ENCODE measurements at regions not wholly inside any gene's neighbourhood (a gene's known extent, or its start where the extent isn't known, plus 50 kb on each side); places are given as distances from the start of the nearest gene placed in this dataset.

- Mint-ChIP-seq H3K36me3 (peaks cover 0 to 18% (median 0%) of the 10 kb centered on the region in 3 donors), H3K9me3 (peaks cover 0 to 5% (median 0%) of the 10 kb centered on the region in 9 donors), H3K27me3 (no peaks in the 10 kb centered on the region), H3K4me3 (no peak overlapping the region), H3K4me1 (peaks cover 0 to 12% (median 4%) of the 10 kb centered on the region in 4 donors), H3K27ac (no peak overlapping the region)
- DNase-seq (no peak), ATAC-seq (no peak)
- POLR2A ChIA-PET, result no interaction called here
These were observed 100.6 kb upstream of the ITGA4 start for GRCh38 chr2:181356526-181357130.

GRCh38 chr2:181357979-181358378, 99.2 kb upstream of the ITGA4 start:
- Mint-ChIP-seq H3K9me3 (no peaks in the 10 kb centered on the region), H3K36me3 (peaks cover 0 to 21% (median 5%) of the 10 kb centered on the region in 3 donors), H3K4me1 (peaks cover 0 to 7% (median 1%) of the 10 kb centered on the region in 4 donors), H3K27ac (no peak overlapping the region), H3K4me3 (no peak overlapping the region), H3K27me3 (no peaks in the 10 kb centered on the region)
- POLR2A ChIA-PET, result no interaction called here
- DNase-seq (no peak), ATAC-seq (no peak)

- Mint-ChIP-seq H3K4me3 (no peak overlapping the region), H3K36me3 (peaks cover 9 to 32% (median 19%) of the 10 kb centered on the region in 3 donors), H3K27me3 (no peaks in the 10 kb centered on the region), H3K9me3 (peaks cover 0 to 2% (median 0%) of the 10 kb centered on the region in 9 donors), H3K4me1 (peaks cover 0 to 13% (median 2%) of the 10 kb centered on the region in 4 donors), H3K27ac (no peak overlapping the region)
- DNase-seq (no peak), ATAC-seq (no peak)
- POLR2A ChIA-PET, result interaction anchor here (1.2 kb wide), 1 partner anchor 44 kb away, joined by 3 read pairs; no protein-coding TSS in a partner anchor
These were observed 94.6 kb upstream of the ITGA4 start for GRCh38 chr2:181362561-181362960.

GRCh38 chr2:181363164-181363563, 94.0 kb upstream of the ITGA4 start:
- no peak for DNase-seq

GRCh38 chr2:181364492-181365170, 92.6 kb upstream of the ITGA4 start:
- DNase-seq, result no peak
- no peaks in the 10 kb centered on the region for H3K27me3 Mint-ChIP-seq
- peaks cover 9 to 35% (median 21%) of the 10 kb centered on the region in 3 donors for H3K36me3 Mint-ChIP-seq
- no peak overlapping the region for H3K4me3 Mint-ChIP-seq
- ATAC-seq, result no peak
- POLR2A ChIA-PET, result no interaction called here
- H3K27ac Mint-ChIP-seq, result peak overlapping the region in 1 of 10 donors; percentile 30
- peaks cover 0 to 9% (median 2%) of the 10 kb centered on the region in 4 donors for H3K4me1 Mint-ChIP-seq
- H3K9me3 Mint-ChIP-seq, result peaks cover 0 to 2% (median 0%) of the 10 kb centered on the region in 9 donors

More at GRCh38 chr2:181363164-181363563, 94.0 kb upstream of the ITGA4 start:
- peaks cover 0 to 9% (median 2%) of the 10 kb centered on the region in 4 donors for H3K4me1 Mint-ChIP-seq
- no peak for ATAC-seq
- peaks cover 0 to 2% (median 0%) of the 10 kb centered on the region in 9 donors for H3K9me3 Mint-ChIP-seq
- POLR2A ChIA-PET, result interaction anchor here (1.2 kb wide), 1 partner anchor 45 kb away, joined by 3 read pairs; no protein-coding TSS in a partner anchor
- H3K27ac Mint-ChIP-seq, result peak overlapping the region in 1 of 10 donors; percentile 11
- H3K27me3 Mint-ChIP-seq, result no peaks in the 10 kb centered on the region
- peaks cover 9 to 33% (median 19%) of the 10 kb centered on the region in 3 donors for H3K36me3 Mint-ChIP-seq
- H3K4me3 Mint-ChIP-seq, result no peak overlapping the region

GRCh38 chr2:181366675-181367175, 90.5 kb upstream of the ITGA4 start:
- ATAC-seq (no peak), DNase-seq (no peak)
- peak overlapping the region in 1 of 10 donors; percentile 59 for H3K27ac Mint-ChIP-seq
- H3K36me3 Mint-ChIP-seq, result peaks cover 9 to 40% (median 22%) of the 10 kb centered on the region in 3 donors
- H3K4me1 Mint-ChIP-seq, result peaks cover 8 to 19% (median 11%) of the 10 kb centered on the region in 4 donors
- H3K27me3 Mint-ChIP-seq, result no peaks in the 10 kb centered on the region
- peaks cover 0 to 2% (median 0%) of the 10 kb centered on the region in 9 donors for H3K9me3 Mint-ChIP-seq
- H3K4me3 Mint-ChIP-seq, result no peak overlapping the region
- POLR2A ChIA-PET, result no interaction called here

GRCh38 chr2:181367411-181367810, 89.8 kb upstream of the ITGA4 start:
- DNase-seq (no peak), ATAC-seq (no peak)
- POLR2A ChIA-PET, result no interaction called here
- H3K27ac Mint-ChIP-seq, result no peak overlapping the region
- H3K36me3 Mint-ChIP-seq, result peaks cover 9 to 40% (median 20%) of the 10 kb centered on the region in 3 donors
- peaks cover 8 to 26% (median 18%) of the 10 kb centered on the region in 4 donors for H3K4me1 Mint-ChIP-seq
- H3K4me3 Mint-ChIP-seq, result no peak overlapping the region
- H3K27me3 Mint-ChIP-seq, result no peaks in the 10 kb centered on the region
- peaks cover 0 to 2% (median 0%) of the 10 kb centered on the region in 9 donors for H3K9me3 Mint-ChIP-seq

- Mint-ChIP-seq H3K27me3 (no peaks in the 10 kb centered on the region), H3K4me1 (peaks cover 14 to 27% (median 24%) of the 10 kb centered on the region in 4 donors), H3K9me3 (peaks cover 0 to 2% (median 0%) of the 10 kb centered on the region in 9 donors), H3K4me3 (no peak overlapping the region), H3K27ac (no peak overlapping the region), H3K36me3 (peaks cover 9 to 35% (median 17%) of the 10 kb centered on the region in 3 donors)
- DNase-seq (no peak), ATAC-seq (no peak)
- POLR2A ChIA-PET, result no interaction called here
These were observed 89.2 kb upstream of the ITGA4 start for GRCh38 chr2:181367906-181368435.

GRCh38 chr2:181370126-181370525, 87.1 kb upstream of the ITGA4 start:
- no peaks in the 10 kb centered on the region for H3K27me3 Mint-ChIP-seq
- no peak overlapping the region for H3K27ac Mint-ChIP-seq
- H3K4me1 Mint-ChIP-seq, result peaks cover 18 to 29% (median 27%) of the 10 kb centered on the region in 4 donors
- no peak for DNase-seq
- H3K9me3 Mint-ChIP-seq, result no peaks in the 10 kb centered on the region
- POLR2A ChIA-PET, result no interaction called here
- ATAC-seq, result no peak
- no peak overlapping the region for H3K4me3 Mint-ChIP-seq
- H3K36me3 Mint-ChIP-seq, result peaks cover 3 to 19% (median 5%) of the 10 kb centered on the region in 3 donors

- Mint-ChIP-seq H3K4me1 (peaks cover 18 to 31% (median 27%) of the 10 kb centered on the region in 4 donors), H3K27me3 (no peaks in the 10 kb centered on the region), H3K4me3 (peak overlapping the region in 1 of 10 donors; percentile 41), H3K9me3 (peaks cover 0 to under 1% (median 0%) of the 10 kb centered on the region in 9 donors), H3K27ac (peak overlapping the region in 8 of 10 donors; percentile 4 to 85 (median 72)), H3K36me3 (peaks cover 0 to 17% (median 3%) of the 10 kb centered on the region in 3 donors)
- DNase-seq (no peak), ATAC-seq (no peak)
- POLR2A ChIA-PET, result no interaction called here
These were observed 86.0 kb upstream of the ITGA4 start for GRCh38 chr2:181371195-181371594.

- H3K4me1 Mint-ChIP-seq, result peaks cover 16 to 34% (median 31%) of the 10 kb centered on the region in 4 donors
- POLR2A ChIA-PET, result interaction anchor here (0.6 to 1.2 kb wide), 2 partner anchors 29 to 68 kb away, joined by 3 to 4 read pairs; no protein-coding TSS in a partner anchor
- H3K36me3 Mint-ChIP-seq, result peaks cover 5 to 20% (median 8%) of the 10 kb centered on the region in 3 donors
- H3K27ac Mint-ChIP-seq, result peak overlapping the region; percentile 4 to 85 (median 66)
- no peak for DNase-seq
- H3K4me3 Mint-ChIP-seq, result peak overlapping the region in 8 of 10 donors; percentile 7 to 57 (median 40)
- ATAC-seq, result no peak
- no peaks in the 10 kb centered on the region for H3K27me3 Mint-ChIP-seq
- H3K9me3 Mint-ChIP-seq, result peaks cover 0 to 4% (median 0%) of the 10 kb centered on the region in 9 donors
These were observed 85.2 kb upstream of the ITGA4 start for GRCh38 chr2:181371782-181372645.

GRCh38 chr2:181372646-181373040, 84.5 kb upstream of the ITGA4 start:
- peak overlapping the region in 7 of 10 donors; percentile 4 to 71 (median 63) for H3K27ac Mint-ChIP-seq
- H3K4me1 Mint-ChIP-seq, result peaks cover 16 to 34% (median 32%) of the 10 kb centered on the region in 4 donors
- peak overlapping the region in 5 of 10 donors; percentile 2 to 41 (median 27) for H3K4me3 Mint-ChIP-seq
- H3K27me3 Mint-ChIP-seq, result no peaks in the 10 kb centered on the region
- POLR2A ChIA-PET, result interaction anchor here (0.6 to 1.2 kb wide), 2 partner anchors 28 to 68 kb away, joined by 3 to 4 read pairs; no protein-coding TSS in a partner anchor
- H3K36me3 Mint-ChIP-seq, result peaks cover 5 to 20% (median 8%) of the 10 kb centered on the region in 3 donors
- DNase-seq (peak in 1 of 10 donors; percentile 4), ATAC-seq (no peak)
- peaks cover 0 to 4% (median 0%) of the 10 kb centered on the region in 9 donors for H3K9me3 Mint-ChIP-seq

Data from naive thymus-derived CD8-positive, alpha-beta T cell (primary cell).